Natural killer cell treated with Interleukin-12 subunit alpha and Interleukin-12 subunit beta and Interleukin-15 and Interleukin-18, amount 100 ng/mL, for 72 hours (primary cell): ENCODE measurements at regions not wholly inside any gene's neighbourhood (a gene's known extent, or its start where the extent isn't known, plus 50 kb on each side); places are given as distances from the start of the nearest gene placed in this dataset.
"Not testable (repeated sequence)": the region's sequence is repeated elsewhere in the genome, so short reads cannot be mapped to it uniquely, and the experiment has no call there.

Experiments
- ATAC-seq, 2 donors: fragments of 150-1000 bp; cut with Tn5 transposase in 1 of 2; sonication (Bioruptor Pico), chemical (Tn5 transposase) in 1 of 2; 2 replicates each; pipeline ENCODE4 v1.10.0; 2021
- DNase-seq: peaks from one replicate; pipeline ENCODE4 v3.0.0; 2022; ENCODE audit warnings: low spot score
- H3K27ac Mint-ChIP-seq, 2 donors: 1 replicate in 1 of 2; 2 replicates in 1 of 2; pipeline ENCODE4 v1.8.0; 2022; ENCODE audit warnings: mixed read lengths in 2 of 2, mild to moderate bottlenecking in 1 of 2, moderate library complexity in 1 of 2
- H3K27me3 Mint-ChIP-seq, 2 donors: 1 replicate in 1 of 2; 2 replicates in 1 of 2; pipeline ENCODE4 v1.8.0; 2022; ENCODE audit warnings: mixed read lengths in 2 of 2
- H3K36me3 Mint-ChIP-seq: one replicate; pipeline ENCODE4 v1.8.0; 2022; ENCODE audit warnings: mixed read lengths
- H3K4me1 Mint-ChIP-seq, 2 donors: 1 replicate in 1 of 2; 2 replicates in 1 of 2; pipeline ENCODE4 v1.8.0; 2022; ENCODE audit warnings: low read depth in 2 of 2, mixed read lengths in 2 of 2, mild to moderate bottlenecking in 1 of 2
- H3K4me3 Mint-ChIP-seq: one replicate; pipeline ENCODE4 v1.8.0; 2022; ENCODE audit warnings: mixed read lengths
- H3K9me3 Mint-ChIP-seq: 2 replicates; pipeline ENCODE4 v1.8.0; 2022; ENCODE audit warnings: mixed read lengths

DNA sequence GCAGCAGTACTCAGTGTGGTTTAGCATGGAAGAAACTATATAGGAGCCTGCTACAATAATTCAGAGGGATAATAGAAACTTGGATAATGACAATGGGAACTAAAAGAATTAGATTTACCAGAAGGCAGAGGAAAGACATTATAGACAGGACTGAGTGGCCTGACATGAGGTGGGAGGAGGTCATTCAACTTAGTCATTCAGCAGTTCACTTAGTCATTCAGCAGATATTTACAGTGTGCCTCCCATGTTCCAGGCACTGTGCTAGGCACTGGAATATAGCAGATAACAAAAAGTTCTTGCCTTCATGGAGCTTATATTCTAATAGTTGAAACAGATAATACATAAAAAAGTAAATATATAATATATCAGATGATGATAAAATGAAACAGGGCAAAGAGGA is 110.9 kb upstream of the IKBKE start:
- not testable (repeated sequence) for ATAC-seq, H3K36me3 Mint-ChIP-seq, DNase-seq, H3K27ac Mint-ChIP-seq, H3K27me3 Mint-ChIP-seq, H3K9me3 Mint-ChIP-seq, H3K4me3 Mint-ChIP-seq
- peaks cover 10 to 19% of the 10 kb centered on the region in 2 donors for H3K4me1 Mint-ChIP-seq

DNA sequence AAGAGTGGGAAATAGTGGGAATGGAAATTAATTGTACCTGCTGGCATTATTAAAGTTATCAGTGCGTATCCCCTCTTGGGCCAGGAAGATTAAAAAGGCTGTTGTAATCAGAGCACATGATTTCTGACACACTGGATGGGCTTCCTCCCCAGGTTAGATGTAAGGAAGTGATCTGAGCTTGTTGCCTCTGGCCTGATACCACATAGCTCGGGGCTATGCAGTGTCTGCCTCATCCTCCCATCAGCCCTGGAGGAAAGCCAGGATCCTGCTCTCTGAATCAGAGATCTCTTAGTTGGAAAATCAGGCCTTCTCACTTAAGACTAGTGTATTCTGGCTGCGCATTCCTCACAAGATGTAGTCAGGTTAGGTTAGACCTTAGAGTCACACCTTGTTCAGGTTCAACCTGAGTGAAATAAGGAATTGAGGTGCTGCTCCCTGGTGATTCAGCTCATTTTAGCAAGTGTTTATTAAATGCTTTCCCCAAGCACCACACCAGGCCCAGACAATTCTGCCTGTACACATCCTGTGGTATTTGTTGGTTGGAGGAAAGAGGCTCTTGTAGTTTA is 108.2 kb upstream of the IKBKE start:
- not testable (repeated sequence) for H3K4me3 Mint-ChIP-seq, H3K36me3 Mint-ChIP-seq, H3K9me3 Mint-ChIP-seq, H3K27ac Mint-ChIP-seq, H3K27me3 Mint-ChIP-seq, DNase-seq
- peak in 1 of 2 donors; percentile 28 for ATAC-seq
- peaks cover 6 to 12% of the 10 kb centered on the region in 2 donors for H3K4me1 Mint-ChIP-seq

DNA sequence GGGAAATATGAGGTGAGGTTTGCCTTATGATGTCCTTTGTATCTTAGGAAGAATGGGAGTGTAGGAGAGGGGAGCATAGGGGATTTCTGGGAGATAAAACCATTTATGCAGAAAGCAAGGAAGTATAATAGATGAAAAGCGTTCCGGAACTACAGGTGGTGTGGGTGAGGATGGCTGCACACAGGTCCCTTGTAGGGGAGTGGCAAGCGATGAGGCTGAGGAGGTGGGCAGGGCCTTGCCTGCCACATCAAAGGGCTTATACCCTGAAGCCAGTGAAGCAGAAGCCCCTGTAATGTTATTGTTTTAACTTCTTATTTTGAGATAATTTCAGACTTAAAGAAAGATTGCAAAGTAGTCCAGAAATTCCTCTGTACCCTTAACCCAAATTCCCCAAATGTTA is 107.3 kb upstream of the IKBKE start:
- H3K4me3 Mint-ChIP-seq, H3K27me3 Mint-ChIP-seq, DNase-seq, H3K4me1 Mint-ChIP-seq, H3K9me3 Mint-ChIP-seq, H3K36me3 Mint-ChIP-seq, ATAC-seq: not testable (repeated sequence)
- peak overlapping the region in 1 of 2 donors; percentile 81 for H3K27ac Mint-ChIP-seq

DNA sequence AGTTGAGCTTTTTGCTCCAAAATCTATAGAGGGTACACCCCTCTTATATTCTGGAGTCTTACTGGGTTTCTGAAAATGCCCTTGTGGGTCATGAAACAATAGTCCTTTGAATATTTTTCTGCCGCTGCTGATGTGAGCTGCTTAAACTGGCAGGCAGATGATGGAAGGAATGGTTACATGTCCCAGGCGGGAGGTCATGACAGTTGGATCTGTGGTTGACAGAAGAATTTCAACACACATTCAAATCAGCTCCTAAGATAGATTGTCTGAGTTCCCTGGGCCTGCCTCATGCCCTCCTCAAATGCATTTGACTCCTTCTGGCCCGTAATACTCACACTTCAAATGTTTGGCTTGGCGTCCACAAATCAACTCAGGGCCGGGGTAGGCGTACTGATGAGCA is 105.0 kb upstream of the IKBKE start:
- not testable (repeated sequence) for H3K4me3 Mint-ChIP-seq, ATAC-seq, H3K27ac Mint-ChIP-seq, H3K27me3 Mint-ChIP-seq, H3K36me3 Mint-ChIP-seq, H3K4me1 Mint-ChIP-seq, H3K9me3 Mint-ChIP-seq, DNase-seq

DNA sequence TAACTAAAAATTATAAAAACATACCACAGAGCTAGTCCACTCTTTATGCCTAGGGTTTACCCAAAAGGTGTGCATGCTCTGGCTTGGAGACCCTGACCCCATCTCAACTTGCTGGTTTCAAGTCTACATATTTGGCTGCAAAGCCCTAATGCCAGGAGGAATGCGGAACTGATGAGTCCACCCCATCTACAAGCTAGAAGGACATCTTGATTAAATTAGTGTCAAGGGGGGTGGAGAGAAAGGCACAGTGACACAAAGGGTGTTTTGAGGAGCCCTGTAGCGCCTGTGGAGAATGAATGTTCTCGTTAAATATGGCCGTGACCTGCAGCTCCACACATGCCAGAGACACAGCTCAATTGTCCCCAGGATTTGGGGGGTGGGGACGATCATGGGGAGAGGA is 104.1 kb upstream of the IKBKE start:
- not testable (repeated sequence) for H3K27me3 Mint-ChIP-seq, H3K36me3 Mint-ChIP-seq, H3K9me3 Mint-ChIP-seq, H3K4me3 Mint-ChIP-seq, ATAC-seq, DNase-seq, H3K4me1 Mint-ChIP-seq, H3K27ac Mint-ChIP-seq

DNA sequence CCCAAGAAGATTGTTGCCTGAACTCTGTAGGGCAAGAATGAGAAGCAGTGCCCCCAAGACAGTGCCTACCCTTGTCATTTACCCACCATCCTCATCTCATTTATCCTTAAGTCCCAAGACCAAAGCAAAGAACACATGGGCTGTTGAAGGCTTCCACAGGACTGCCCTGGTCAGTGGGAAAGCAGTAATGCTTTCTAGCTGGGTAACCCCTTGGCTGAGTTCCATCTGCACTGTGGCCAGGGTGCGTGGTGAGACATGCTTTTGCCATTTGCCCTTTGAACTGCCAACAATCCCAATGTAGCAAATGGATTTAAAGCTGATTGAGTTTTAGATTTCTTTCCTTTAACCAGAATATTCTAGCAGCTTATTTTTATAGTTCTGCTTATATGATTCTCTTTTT is 103.5 kb upstream of the IKBKE start:
- not testable (repeated sequence) for H3K27ac Mint-ChIP-seq, DNase-seq, H3K27me3 Mint-ChIP-seq, H3K4me1 Mint-ChIP-seq, ATAC-seq, H3K9me3 Mint-ChIP-seq, H3K4me3 Mint-ChIP-seq, H3K36me3 Mint-ChIP-seq

DNA sequence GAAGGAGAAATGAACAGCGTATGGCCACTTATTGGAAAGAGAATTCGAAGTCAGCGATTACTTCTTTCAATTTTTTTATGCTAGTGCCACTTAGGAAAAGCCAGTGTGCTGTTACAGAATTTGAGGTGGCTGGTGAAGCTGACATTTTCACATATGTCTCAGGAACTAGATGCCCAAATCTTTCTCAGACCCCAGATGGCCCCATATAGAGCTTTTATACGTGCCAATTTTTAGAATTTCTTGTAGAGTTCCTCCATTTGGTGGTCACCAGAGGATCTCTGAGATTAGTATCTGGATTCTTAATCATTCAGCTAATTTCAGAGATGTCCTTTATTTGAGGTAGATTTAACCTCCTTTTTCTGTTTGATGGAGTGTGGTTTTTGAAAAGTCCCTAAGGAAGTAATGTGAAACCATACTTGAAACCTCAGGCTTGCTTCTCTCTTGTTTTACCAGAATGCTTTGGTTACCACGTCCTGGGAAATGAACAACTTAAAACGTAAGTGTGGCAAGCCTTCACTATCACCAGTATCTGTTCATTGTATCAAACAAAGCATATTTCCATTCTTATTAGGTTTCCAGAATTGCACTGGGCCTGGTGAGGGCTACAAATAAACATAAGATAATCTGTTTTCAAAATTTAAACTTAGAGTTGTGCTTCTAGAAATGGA is 102.2 kb upstream of the IKBKE start:
- H3K9me3 Mint-ChIP-seq, H3K36me3 Mint-ChIP-seq, DNase-seq, H3K4me1 Mint-ChIP-seq, H3K27ac Mint-ChIP-seq, H3K4me3 Mint-ChIP-seq, H3K27me3 Mint-ChIP-seq: not testable (repeated sequence)
- ATAC-seq = peak; percentile 88 to 90

DNA sequence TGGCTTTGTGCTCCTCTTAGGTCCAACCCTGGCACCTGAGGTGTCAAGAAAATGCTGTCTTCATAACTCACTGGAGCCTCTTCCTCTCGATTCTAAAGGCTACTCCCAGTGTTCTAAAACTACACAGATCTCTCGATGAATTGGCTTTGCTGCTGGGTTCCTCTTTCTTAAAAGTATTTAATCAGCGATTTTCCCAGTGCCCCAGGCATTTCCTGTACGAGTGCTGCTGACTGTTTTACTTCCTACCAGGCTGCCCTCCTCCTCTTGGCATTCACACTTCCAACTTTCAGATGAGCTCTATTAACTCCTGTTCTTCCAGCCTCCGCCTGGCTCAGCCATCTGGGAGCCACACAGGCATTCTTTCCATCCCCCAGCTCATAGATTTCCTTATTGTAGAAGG is 95.6 kb upstream of the IKBKE start:
- H3K36me3 Mint-ChIP-seq, H3K4me1 Mint-ChIP-seq, H3K9me3 Mint-ChIP-seq, DNase-seq, ATAC-seq, H3K27me3 Mint-ChIP-seq: not testable (repeated sequence)
- H3K4me3 Mint-ChIP-seq = peak overlapping the region; percentile 9
- peak overlapping the region in 1 of 2 donors; percentile 82 for H3K27ac Mint-ChIP-seq

DNA sequence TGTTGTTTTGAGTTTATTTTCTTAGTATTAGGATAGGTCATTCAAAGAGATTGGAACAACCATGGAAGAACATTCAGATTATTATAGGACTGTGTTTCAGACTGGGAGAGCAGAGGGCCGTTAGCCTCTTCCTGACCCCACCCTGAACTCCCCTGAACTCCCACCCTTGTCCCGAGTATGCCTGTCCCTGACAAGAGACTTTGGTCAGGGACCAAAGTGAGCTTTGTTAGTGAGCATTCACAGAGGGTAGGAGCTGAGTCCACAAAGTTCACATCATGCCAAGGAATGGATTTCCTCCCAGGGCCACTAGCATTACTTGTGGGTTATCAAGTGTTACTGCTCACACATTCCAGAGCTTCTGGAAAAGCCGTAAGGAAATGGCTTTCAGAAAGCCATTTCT is 94.7 kb upstream of the IKBKE start:
- not testable (repeated sequence) for DNase-seq, H3K9me3 Mint-ChIP-seq, H3K4me3 Mint-ChIP-seq, H3K36me3 Mint-ChIP-seq, H3K4me1 Mint-ChIP-seq, ATAC-seq, H3K27me3 Mint-ChIP-seq
- H3K27ac Mint-ChIP-seq = peak overlapping the region in 1 of 2 donors; percentile 82

DNA sequence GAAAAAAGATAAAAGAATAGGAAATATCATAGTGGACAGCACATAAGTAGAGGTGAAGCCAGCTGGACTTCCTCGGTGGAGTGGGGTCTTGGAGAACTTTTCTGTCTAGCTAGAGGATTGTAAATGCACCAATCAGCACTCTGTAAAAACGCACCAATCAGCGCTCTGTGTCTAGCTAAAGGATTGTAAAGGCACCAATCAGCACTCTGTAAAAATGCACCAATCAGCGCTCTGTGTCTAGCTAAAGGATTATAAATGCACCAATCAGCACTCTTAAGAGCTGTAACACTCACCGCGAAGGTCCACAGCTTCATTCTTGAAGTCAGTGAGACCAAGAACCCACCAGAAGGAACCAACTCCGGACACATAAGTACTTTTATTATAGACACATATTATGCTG is 91.8 kb upstream of the IKBKE start:
- not testable (repeated sequence) for ATAC-seq, H3K4me3 Mint-ChIP-seq, H3K36me3 Mint-ChIP-seq, H3K27me3 Mint-ChIP-seq, H3K9me3 Mint-ChIP-seq, DNase-seq
- H3K27ac Mint-ChIP-seq = peak overlapping the region in 1 of 2 donors; percentile 73
- H3K4me1 Mint-ChIP-seq = peaks cover 8 to 11% of the 10 kb centered on the region in 2 donors

DNA sequence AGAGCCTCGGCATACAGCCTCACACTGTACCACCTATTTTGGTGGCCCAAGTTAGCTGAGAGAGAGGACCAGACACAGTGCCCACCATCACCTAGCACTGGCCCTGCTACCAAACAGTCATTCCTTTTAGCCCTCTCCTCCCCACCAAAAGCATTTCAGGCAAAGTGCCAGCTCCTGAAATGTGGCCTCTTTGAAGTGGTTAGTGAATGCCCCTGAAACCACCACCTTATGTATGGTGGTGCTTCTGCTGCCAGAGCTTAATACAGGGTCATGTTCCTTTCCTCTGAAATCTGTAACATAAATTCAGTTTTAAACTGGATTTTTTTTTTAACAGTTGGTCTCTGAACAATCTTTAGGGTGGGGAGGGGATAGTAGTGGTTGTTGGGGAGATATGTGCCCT is 91.0 kb upstream of the IKBKE start:
- not testable (repeated sequence) for H3K36me3 Mint-ChIP-seq, H3K9me3 Mint-ChIP-seq, H3K27me3 Mint-ChIP-seq, H3K4me3 Mint-ChIP-seq, ATAC-seq, H3K27ac Mint-ChIP-seq, DNase-seq
- peaks cover 8 to 11% of the 10 kb centered on the region in 2 donors for H3K4me1 Mint-ChIP-seq

DNA sequence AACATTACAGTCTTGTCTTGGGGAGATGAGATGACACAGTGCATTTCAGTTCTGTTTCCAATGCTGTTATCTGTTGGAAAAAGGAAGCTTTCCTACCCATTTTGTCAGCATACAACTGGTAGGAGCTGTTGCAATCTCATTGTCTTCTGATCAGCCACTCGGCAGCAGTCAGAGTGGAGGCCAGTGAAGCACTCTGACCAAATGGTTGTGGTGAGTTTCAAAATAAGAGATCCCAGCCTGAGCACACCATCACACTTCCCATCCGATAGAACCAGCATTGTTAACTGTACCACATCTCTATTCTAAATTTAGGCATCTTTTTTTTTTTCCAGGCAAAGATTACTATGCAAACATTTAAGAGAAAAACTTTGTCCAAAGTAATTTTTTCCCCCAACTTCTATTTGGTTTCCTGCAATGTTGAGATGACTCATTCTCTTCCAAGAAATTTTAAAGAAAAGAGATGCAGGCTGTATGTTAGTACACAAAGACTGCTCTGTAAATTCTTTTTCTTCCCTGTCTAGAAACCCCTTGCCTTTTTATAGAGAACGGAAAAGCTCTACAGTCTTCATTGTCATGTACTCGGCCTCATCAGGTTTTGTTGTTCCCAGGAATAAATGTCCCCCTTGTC is 90.0 kb upstream of the IKBKE start:
- peak; percentile 59 to 79 for ATAC-seq
- not testable (repeated sequence) for H3K27me3 Mint-ChIP-seq, H3K4me3 Mint-ChIP-seq, H3K27ac Mint-ChIP-seq, H3K4me1 Mint-ChIP-seq, H3K9me3 Mint-ChIP-seq, H3K36me3 Mint-ChIP-seq
- peak; percentile 60 for DNase-seq

DNA sequence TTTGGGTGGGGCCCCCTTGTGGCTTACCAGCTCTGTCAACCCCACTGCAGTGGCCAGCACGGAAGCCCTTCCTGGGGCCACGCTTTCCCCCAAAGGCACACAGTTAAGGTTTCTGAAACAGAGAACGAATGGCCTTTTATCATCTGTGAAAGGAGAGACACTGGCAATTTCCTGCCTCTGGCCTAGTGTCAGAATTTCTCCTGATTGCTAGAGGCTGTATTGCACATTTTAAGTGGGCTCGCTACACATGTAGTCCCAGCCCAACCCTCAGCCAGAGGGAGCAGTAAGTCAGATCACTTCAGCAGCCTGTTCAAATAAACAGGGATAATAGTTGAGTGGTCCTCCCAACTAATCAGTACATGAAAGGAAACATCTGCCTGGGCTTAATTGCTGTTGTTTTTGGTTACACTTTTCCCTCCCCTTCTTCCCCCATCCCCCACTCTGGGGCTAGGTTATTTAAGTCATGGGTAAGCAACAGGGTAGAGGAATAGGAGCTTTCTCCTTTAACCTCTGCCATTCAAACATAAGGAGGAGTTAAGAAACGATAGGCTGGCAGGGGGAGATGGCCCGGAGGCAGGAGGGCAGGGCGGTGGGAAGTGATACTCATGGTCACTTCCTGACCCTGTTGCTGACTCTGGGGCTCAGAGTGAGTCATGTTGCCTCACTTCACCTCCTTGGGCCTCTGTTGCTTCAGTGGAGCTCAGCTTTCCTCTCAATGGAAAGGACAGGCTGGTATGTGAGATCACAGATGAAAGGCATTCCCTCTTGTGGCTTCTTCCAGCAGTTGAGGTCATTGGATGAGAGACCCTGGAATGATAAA is 89.3 kb upstream of the IKBKE start:
- Mint-ChIP-seq H3K4me3 (peak overlapping the region; percentile 78), H3K27ac (peak overlapping the region; percentile 94)
- DNase-seq (peak; percentile 58), ATAC-seq (peak; percentile 82 to 85)
- H3K27me3 Mint-ChIP-seq, H3K9me3 Mint-ChIP-seq, H3K4me1 Mint-ChIP-seq, H3K36me3 Mint-ChIP-seq: not testable (repeated sequence)
